ENCODE measurements at regions not wholly inside any gene's neighbourhood (a gene's known extent, or its start where the extent isn't known, plus 50 kb on each side); places are given as distances from the start of the nearest gene placed in this dataset.

DNA sequence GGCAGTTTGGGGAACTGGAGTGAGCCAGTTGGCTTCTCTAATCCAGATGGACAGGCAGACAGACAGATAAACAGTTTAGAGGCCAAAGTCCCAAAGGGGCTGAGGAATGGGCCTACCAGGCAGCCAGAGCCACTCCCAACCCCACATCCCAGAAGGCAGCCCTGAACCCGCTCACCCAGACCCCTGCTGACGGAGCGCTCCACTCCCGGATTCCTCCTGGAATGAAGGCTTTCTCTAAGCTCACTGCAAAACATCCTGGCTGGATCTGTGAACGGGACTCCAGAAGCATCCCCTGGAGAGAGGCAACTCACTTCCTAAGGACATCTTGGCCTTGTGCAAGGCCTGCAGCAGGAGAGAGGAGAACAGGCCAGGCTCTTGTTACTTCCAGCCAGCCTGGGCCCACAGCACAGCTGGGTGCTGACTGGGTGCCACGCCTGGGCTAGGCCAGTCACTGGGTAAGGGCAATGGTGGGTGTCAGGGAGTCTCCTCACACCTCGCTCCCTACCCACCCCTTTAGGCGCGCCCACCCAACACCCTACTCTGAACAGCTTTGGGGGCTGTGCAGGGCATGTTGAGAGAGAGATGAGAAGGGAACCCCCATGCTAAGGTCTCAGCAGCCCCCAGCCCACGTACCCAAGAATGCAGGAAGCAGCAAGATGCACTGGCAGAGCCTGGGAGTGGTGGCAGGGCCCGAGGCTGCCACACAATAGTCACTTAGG lies 168.6 kb upstream of the ZMIZ1 start:
- DNase-seq, result no peak

DNA sequence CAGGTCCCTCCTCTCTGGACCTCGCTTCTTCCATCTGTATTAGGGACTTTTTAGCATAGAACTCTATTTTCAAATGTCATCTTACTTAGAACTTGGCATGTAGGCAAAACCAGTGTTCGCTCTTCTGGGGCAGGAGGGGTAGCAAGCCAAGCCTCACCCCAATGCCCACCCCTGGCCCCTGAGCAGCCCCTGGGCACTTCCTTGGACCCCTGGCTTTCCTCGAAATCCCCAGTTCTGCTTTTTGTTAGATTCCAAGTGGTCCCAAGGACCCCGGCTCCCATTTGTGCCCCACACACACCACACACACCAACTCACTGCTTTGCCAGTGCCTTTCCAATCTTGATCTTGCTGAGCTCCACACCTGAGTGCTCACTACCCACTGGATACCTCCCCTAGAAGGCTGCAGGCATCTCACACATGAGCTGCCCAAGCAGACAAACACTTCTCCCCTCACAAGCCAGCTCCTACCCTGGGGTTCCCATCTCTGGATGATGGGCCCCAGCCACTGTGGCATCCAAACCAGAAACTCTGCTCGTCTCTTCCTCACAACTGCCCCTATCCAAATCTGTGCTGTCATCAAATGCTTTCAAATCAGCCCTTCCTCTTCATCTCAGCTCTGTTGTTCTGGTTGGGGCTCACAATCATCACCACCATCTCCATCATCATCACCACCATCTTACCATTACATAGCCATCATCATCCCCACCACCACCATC lies 167.9 kb upstream of the ZMIZ1 start:
- no peak for DNase-seq

DNA sequence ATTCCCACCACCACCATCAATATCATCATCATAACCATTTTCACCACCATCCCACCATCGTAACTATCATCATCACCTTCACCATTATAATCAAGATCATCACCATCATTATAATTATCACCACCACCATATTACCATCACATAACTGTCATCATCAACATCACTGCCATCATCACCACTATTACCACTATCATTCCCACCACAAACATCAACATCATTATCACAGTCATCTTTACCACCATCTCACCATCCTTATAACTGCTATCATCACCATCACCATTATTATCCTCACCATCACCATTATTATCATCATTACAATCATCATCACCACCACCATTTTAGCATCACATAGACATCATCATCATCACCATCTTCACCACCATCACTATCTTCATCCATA lies 167.1 kb upstream of the ZMIZ1 start:
- no peak for DNase-seq

DNA sequence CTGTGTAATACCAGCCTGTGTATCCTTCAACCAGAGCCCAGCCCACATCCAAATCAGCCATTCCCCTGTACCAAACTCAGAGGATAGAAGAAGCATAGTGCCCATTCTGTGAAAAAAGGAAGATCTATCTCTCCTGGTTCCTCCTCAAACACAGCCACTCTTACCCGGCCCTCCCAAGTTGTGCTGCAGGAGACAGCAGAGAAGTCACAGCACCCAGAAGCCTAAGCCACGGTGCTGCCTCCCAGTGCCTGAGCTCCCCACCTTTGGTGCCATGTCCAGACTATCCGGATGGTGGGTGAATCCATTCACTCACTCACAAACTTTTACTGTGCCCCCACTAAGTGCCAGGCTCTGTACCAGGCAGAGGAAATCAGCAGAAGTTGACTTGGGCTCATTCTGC lies 166.0 kb upstream of the ZMIZ1 start:
- DNase-seq, result no peak

DNA sequence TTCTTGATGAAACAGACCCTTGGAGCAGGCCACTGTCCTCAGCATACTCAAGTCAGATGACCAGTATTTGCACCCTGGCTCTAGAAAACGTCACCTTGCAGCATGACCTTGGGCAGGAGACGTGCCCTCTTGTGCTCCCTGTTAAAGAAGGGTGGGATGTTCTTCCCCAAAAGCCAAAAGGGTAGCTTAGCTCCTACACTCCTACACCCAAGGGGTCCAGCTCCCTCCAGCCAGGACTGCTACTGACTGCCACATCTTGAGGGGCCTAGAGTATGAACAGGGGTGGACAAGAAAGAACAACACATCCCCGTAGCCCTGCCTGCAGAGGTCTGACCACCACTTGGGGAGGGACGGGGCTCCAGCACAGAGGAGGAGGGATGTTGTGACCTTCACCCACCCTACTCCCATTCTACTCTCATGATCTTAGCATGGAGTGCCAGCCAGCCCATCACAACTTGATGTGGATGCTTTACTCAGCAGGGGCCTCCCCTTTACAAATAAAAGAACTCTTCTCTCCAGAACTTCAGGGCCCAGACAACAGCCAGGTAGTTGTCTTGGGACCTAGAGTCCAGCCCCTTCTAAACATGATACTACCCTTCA lies 165.3 kb upstream of the ZMIZ1 start:
- no peak for DNase-seq

DNA sequence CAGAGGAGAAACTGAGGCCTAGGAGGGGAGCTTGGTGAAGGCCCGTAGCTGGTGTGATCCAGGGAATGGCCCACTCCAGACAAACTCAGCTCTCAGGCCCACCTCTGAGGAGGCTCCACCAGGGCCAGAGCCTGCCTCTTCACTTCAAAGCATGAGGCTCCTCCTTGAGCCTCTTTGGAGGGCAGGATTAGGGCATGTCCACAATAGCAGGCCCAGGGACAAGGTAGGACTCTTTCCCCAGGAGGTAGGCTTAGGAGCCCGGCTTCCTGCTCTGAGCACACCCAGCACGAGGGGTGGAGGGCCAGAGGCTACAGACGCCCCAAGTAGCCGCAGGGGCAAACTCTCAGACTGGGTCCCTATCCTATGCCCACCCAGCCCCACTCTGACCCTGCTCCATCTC lies 164.6 kb upstream of the ZMIZ1 start:
- no peak for DNase-seq

DNA sequence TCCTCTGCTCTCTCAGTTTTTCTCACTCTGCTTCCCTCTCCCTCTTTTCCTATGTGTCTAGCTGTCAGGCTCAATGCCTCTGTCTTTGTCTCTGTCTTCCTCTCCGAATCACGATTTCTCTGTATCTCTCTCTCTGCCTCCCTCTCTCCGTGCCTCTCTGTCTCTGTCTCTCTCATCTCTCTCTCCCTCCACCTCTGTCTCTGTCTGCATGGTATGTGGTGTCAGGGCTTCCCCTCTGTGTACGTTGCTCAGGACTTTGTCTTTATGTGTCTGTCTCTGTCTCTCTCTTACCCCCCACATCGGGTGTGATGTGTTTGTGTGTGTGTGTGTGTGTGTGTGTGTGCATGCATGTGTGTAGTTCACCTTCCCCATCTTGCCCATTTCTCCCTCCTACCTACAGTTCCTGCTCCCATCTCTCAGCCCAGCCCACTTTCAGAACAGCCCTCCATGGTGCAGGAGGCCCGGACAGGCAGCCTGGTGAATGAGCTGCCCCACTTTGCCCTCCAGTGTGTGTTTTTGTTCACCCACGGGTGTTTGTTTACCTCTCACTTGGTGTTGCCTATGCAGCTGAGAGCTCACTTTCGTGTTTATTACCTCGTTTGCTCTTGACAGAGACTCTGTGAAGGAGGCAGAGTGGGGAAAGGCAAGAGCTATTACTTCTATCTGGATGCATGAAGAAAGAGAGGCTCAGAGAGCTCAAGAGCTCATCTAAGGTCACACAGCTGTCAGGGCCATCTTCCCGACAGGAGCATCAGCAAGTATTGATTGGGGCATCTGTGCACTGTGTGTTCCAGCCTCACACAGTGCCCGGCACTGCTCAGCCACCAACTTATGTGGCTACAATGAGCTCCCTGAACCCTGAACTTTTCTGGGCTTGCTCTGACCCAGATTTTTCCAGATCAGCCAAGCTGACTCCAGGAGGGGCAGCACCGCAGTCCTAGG lies 163.5 kb upstream of the ZMIZ1 start:
- no peak for DNase-seq

DNA sequence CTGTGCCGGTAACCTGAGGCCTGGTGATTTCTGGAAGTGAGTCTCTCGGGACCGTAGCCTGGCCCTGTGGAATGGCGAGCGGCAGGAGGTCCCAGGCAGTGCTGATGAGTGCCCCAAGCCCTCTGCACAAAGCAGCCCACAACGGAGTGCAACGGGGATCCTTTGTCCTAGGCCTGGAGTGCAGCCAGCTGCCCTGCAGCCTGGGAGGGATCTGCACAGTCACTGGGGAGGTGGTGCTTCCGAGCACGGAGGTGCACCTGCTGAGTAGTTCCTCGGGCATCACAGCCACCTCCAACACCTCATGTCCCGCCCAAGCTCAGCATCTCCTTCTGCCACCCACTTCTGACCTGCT lies 162.8 kb upstream of the ZMIZ1 start:
- DNase-seq, result no peak

DNA sequence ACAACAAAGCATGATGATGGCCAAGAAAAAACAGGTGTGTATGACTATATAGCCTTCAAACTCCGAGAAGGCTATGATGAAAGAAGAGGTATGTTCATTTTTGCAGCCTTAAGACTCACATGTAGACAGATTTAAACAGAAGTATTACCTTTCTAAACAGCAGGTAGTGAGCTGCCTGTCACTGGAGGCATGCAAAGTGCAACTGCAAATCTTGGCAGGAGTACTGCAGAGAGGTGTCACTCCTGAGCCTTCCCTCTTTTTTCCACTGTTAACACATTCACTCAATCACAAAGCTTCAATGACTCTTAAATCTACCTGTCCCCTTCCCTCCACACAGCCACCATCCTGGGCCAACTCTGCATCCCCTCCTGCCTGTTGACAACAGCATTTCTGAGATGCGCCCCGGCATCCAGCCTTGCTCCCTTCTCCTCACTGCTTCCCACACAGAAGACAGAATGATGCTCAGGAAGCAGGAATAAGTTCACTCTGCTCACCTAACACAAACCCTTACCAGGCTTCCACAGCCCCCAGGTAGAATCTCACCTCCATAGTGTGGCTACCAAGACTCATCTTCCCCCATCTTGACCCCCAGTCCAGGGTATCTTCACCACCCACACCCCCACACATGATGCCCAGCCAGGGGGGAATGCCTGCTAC lies 161.9 kb upstream of the ZMIZ1 start:
- no peak for DNase-seq

DNA sequence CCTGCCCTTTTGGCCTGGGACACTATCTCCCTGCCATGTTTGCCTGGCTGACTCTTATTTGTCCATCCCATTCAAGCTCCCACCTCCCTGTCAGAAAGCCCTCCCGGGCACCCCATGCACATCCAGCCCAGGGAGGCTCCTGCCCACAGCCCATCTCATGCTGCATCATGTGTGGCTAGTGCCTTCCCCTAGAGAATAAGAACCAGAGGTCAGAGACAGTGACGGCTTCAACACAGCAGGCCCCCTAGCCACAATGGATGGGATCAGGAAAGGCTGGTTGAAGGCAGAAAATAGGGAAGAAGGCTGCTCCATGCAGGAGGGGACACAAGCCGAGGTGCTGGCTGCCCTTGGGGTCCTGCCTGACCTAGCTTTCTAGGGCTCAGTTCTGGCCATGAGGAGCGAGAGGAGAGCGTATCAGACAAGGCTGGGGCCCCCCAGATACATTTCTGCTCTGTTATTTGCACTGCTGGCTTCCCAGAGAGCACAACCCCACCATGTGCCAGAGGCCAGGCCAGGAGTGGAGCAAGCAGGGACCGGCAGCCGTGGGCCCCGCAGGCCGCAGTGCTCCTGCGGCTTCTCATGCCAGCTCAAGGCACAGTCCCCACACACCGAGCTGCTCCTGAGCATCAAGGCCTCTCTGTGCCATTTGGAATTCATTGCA lies 161.1 kb upstream of the ZMIZ1 start:
- no peak for DNase-seq

DNA sequence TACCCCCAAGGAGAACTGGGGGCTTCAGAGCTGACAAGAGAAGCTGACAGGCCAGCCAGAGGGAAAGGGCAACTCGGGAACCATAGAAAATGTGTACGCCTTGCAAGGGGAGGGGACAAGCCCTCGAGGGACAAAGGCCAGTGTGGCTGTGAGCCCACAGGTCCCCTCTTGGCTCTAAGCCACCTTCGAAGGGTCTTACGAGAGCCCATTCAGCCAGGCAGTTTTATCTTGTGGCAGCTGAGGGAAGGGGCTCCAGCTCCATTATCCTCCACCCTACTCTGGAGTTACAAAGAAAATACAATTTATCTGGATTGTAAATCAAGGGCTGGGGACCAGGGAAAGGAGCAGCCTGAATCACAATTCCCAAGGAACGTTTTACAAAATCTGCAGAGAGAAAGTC lies 159.5 kb upstream of the ZMIZ1 start:
- DNase-seq, result no peak

DNA sequence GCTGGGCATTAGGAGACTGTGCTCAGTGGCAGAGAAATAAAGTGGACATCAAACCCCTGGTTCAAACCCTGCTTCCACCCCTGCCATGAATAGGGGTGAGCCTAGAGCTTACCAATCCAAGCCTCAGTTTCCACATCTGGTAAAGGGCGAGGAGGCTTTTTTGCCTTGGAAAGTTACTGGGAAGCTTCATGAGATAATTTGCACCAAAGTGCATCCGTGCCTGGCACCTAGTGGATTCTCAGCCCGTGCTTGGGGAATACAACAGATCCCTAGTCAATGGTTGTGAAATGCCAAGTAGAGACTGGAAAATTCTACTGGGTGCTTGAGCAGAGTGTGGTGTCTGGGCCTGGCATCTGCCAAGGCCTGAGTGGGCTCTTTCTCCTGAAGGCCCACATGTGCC lies 158.7 kb upstream of the ZMIZ1 start:
- DNase-seq, result no peak

DNA sequence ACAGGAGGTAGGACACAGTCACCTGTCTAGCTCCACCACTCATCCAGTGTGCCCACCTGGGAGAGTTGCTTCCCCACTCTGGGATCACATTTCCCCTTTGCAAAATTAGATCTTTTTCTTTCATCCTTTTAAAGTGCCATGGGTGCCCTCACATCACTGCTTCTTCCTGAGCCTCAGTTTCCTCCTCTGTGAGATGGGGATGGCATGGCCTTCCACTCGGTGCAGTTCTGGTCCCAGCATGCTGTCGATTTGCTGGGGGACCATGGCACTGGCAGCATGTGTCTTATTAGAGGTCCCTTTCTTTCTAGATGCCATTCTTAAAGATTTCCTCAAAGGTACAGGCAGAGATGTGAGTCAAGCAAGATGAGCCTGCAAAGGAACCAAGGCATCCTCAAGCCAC lies 158.3 kb upstream of the ZMIZ1 start:
- DNase-seq, result no peak

DNA sequence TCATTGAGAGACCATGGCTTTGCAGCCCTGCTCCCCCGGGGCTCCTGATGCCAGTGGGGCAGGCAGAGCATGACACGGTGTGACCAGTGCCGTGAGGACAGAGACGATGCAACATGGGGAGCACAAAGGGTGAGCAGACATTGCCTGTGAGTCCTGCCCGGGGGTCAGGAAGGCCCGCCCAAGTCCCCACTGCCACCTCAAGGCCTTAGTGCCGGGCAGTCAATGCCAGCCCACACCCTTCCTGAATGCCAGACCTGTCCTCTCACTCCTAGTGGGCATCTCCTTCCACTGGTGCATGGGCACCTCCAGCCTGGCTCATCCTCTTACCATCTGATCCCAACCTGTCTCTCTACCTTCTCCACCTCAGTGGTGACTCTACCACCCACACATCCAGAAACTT lies 157.9 kb upstream of the ZMIZ1 start:
- DNase-seq, result no peak

DNA sequence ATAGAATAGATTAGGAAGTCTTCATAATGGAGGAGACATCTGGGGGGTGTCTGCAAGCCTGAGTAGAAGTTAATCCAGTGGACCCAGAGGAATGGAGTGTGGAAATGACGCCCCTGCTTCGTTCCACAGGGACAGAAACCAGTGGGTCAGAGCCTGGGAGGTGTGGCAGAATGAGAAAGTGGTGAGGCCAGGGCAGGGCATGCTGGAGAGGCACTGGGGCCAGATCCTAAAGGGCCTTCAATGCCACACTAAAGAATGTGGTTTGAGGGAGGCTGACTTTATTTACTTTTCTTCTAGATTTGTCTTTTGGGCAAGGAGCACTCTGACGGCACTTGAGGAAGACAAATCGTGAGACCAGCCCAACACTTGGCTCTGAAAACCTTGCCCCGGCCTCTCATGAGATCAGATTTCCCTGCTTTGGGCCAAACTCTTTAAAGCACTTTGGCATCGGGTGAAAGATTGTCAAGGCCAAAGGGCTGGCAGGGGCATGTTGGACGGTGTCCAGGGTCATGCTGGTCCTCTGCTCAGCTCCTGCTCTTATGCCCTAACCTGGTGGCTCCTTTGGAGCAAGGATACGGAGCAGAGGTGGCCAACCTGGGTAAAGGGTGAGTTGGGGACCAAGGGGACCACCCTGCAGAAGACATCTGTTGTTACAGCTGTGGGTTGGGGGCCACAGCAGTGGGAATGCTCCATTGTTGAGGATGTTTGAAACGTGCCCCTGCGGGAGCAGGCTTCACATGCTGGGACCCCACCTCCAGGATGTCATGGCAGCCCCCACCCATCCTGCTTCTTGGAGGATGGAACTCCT lies 157.0 kb upstream of the ZMIZ1 start:
- no peak for DNase-seq

DNA sequence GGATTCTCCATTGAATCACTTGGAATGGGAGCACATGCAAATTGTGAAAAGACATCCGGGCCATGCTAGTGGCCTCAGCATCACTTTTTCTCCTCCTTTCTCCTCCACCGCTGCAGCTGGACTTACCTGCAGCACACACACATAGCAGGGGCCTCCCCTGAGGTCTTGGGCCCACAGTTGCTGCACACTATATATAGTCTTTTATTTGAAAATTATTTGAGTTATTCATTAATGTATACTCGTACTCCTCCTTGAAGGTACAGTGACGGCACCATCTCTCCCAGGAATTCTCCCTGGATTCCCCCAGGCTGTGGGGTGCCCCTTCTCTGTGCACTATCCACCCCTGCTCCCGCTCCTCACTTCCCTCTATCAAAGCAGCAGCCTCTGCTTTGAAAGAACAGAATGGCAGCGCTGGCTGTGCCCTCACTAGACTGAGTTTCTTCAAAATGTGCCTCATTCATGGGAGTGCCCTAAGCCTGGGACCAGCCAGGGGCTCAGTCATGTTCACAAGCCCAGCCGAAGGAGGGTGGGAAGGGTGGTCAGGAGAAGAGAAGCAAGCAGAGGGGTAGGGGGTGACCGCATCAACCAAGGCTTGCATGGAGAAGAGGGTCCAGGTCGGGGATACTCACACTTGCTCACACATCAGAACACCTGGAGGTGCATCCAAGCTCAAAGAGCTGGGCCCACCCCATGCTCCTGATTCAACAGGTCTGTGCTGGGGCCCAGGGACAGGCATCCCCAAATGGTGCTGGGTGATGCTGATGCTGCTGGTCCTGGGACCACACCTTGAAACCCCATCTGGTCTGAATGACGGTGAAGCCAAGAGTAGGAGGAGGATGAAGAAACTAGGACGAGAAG lies 156.2 kb upstream of the ZMIZ1 start:
- DNase-seq, result no peak

DNA sequence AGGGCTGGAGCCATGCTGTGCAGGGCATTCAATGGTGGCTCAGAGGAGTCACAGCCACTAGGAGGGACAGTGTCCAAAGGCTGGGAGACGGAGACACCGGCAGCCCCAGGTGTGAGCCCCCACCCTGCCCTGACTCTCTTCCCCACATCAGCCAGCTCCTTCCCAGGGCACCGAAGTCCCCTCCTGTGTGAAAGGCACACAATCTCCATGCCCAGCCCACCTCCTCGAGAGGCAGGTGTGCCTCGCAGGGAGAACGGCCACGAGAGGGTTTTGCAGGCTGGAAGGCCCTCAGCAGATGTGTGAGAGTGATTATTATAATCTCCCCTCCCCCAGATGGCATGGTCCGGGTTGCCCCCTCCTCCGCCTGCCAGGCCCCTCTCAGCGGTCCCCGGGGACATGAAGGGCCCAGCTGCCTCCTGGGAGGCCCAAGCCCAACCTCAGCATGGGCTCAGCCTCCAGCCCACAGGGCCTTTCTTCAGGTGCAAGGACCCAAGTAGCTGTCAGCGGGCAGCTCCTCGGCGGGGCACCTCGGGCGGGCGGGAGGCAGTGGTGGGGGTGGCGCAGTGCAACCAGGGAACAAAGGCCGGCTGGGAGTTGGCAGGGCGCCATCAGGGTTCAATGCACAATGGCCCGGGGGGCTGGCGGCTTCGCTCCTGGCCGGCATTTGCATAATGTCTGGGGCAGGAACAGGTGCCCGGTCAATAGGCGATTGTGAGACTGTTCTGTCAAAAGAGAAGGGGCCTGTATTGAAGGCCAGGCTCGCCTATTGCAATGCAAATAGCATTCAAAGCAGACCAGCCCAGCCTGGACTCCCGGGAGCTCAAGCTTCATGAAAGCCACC lies 155.3 kb upstream of the ZMIZ1 start:
- DNase-seq, result no peak

DNA sequence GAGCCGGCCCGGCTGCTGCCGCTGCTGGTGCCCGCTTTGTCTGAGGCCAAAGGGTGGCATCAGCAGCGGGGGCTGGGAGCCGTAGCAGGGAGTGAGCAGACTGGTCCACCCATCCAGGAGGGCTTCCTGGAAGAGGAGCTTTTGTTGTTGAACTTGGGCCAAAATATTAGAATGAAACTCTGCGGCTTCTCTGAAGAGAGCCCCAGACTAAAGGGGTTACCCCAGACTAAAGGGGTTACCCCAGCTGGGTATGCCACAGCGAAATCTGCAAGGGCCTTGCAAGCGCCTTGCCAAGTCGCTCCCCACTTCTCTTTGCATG lies 154.7 kb upstream of the ZMIZ1 start:
- no peak for DNase-seq

DNA sequence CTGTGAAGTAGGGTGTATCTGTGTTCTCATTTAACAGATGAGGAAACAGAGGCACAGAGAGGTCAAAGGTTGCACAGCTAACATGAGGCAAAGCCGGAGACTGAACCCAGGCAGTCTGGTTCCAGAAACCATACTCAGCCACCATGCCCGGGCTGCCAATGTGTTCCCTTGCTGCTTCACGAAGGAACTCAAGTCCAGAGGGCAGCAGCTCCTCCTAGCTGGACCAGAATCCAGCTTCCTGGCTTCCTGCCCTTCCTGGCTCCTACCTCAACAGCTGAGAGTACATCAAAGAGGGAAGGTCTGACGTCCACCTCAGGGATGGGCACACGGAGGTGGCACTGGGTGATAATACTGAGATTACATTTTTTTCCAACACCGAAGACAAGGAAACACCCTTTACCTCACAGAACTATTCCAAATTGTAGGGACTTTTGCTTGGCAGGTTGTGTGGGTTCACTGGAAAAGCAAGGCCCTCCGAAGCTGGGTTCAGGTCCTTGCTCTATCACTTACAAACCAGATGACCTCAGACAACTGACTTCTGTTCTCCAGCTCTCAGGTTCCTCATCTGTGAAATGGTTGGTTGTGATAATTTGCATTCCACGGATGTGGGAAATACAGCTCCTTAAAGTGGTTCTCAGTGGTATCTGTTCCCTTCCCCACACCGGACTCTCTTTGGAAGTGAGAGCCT lies 154.1 kb upstream of the ZMIZ1 start:
- no peak for DNase-seq

Measured in CD4-positive, alpha-beta T cell treated with Interleukin-15 for 1 hour (primary cell).